Mesothelial cell of epicardium (in vitro differentiated cells): ENCODE measurements at regions not wholly inside any gene's neighbourhood (a gene's known extent, or its start where the extent isn't known, plus 50 kb on each side); places are given as distances from the start of the nearest gene placed in this dataset.
"Not testable (repeated sequence)": the region's sequence is repeated elsewhere in the genome, so short reads cannot be mapped to it uniquely, and the experiment has no call there.

Source experiments
- DNase-seq, 2 experiments: peaks; one replicate each; pipeline ENCODE4 v3.0.0; 2021; ENCODE audit warnings: low spot score in 2 of 2; ENCODE audit not compliant: unreplicated experiment in 2 of 2
- H3K27ac Mint-ChIP-seq: 2 replicates; pipeline ENCODE4 v1.8.0; 2021; ENCODE audit warnings: mixed read lengths
- H3K27me3 Mint-ChIP-seq: 2 replicates; pipeline ENCODE4 v1.8.0; 2021; ENCODE audit warnings: low read depth, mixed read lengths
- H3K36me3 Mint-ChIP-seq: 2 replicates; pipeline ENCODE4 v1.8.0; 2021; ENCODE audit warnings: mixed read lengths
- H3K4me1 Mint-ChIP-seq: 2 replicates; pipeline ENCODE4 v1.8.0; 2021; ENCODE audit warnings: mixed read lengths
- H3K4me3 Mint-ChIP-seq: 2 replicates; pipeline ENCODE4 v1.8.0; 2021; ENCODE audit warnings: mild to moderate bottlenecking, moderate library complexity, mixed read lengths
- H3K9me3 Mint-ChIP-seq: 2 replicates; pipeline ENCODE4 v1.8.0; 2021; ENCODE audit warnings: mixed read lengths
- TF ChIP-seq, protein P1 (sequence below): fragments of 200-600 bp; sonication (generic); IDR thresholded peaks from one replicate; pipeline ENCODE4 v1.5.0; 2021; ENCODE audit warnings: antibody characterized with exemption; ENCODE audit not compliant: unreplicated experiment

DNA sequence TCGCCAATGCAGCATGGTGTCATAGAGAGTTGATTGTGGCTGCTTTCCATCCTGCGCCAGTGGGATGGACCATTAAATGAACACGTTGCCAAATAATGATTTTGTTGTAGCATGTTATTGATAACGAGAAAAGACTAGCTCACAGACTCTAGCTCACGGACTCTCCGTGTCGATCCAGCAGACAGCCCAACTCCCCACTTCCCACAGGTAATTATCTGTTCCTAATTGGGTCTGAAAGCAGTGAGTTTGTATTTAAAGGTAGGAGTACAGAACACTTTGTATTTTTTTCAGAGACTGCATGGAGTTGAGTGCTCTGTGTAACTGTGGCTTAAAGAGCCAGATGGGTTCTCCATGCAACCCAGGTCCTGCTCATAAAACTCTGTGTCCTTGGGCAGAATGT is 1250.5 kb downstream of the TYW1 start:
- Mint-ChIP-seq H3K4me3 (no peak overlapping the region), H3K27ac (no peak overlapping the region), H3K27me3 (no peaks in the 10 kb centered on the region), H3K36me3 (no peaks in the 10 kb centered on the region), H3K4me1 (peaks cover 18% of the 10 kb centered on the region), H3K9me3 (peaks cover 17% of the 10 kb centered on the region)
- no peak for DNase-seq
- TF ChIP-seq, protein P1, sequence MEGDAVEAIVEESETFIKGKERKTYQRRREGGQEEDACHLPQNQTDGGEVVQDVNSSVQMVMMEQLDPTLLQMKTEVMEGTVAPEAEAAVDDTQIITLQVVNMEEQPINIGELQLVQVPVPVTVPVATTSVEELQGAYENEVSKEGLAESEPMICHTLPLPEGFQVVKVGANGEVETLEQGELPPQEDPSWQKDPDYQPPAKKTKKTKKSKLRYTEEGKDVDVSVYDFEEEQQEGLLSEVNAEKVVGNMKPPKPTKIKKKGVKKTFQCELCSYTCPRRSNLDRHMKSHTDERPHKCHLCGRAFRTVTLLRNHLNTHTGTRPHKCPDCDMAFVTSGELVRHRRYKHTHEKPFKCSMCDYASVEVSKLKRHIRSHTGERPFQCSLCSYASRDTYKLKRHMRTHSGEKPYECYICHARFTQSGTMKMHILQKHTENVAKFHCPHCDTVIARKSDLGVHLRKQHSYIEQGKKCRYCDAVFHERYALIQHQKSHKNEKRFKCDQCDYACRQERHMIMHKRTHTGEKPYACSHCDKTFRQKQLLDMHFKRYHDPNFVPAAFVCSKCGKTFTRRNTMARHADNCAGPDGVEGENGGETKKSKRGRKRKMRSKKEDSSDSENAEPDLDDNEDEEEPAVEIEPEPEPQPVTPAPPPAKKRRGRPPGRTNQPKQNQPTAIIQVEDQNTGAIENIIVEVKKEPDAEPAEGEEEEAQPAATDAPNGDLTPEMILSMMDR = no peak

DNA sequence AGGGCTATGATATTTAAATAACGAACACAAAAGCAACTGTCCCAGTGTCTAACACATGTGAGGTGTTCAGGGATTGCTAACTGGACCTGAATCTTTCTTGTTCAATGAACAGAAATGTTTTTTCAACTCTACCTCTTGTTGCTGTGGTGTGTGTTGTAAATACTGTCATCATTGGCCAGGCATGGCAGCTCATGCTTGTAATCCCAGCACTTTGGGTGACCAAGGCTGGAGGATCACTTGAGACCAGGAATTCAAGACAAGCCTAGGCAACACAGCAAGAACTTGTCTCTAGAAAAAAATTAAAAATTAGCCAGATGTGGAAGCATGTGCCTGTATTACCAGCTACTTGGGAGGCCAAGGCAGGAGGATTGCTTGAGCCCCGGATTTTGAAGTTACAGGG is 1250.9 kb downstream of the TYW1 start:
- no peak for DNase-seq
- Mint-ChIP-seq H3K4me1 (peaks cover 18% of the 10 kb centered on the region), H3K27ac (no peak overlapping the region), H3K36me3 (no peaks in the 10 kb centered on the region), H3K27me3 (no peaks in the 10 kb centered on the region), H3K4me3 (no peak overlapping the region), H3K9me3 (peaks cover 21% of the 10 kb centered on the region)
- TF ChIP-seq, protein P1 = no peak

DNA sequence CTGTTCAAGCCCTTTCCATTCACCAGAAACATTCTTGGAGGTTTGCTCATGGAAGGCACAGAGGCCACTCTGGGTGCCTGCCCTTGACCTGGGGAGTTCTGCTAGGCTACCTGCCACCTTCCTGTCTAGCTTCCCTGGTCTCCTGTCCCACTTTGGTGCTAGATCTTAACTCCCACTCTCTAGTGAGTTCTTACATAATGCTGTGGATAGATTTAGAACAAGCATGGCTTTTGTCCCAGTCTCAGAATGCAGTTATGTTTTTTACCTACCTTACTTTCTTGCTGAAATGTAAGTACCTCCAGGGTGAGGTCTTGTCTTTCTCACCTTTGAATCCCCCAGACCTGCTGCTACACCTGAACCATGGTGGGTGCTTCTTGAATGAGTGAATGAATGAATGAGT is 1252.3 kb downstream of the TYW1 start:
- H3K4me3 Mint-ChIP-seq = no peak overlapping the region
- no peaks in the 10 kb centered on the region for H3K36me3 Mint-ChIP-seq
- no peak for DNase-seq
- no peaks in the 10 kb centered on the region for H3K27me3 Mint-ChIP-seq
- H3K27ac Mint-ChIP-seq = no peak overlapping the region
- peaks cover 22% of the 10 kb centered on the region for H3K9me3 Mint-ChIP-seq
- TF ChIP-seq, protein P1 = no peak
- H3K4me1 Mint-ChIP-seq = peaks cover 18% of the 10 kb centered on the region

DNA sequence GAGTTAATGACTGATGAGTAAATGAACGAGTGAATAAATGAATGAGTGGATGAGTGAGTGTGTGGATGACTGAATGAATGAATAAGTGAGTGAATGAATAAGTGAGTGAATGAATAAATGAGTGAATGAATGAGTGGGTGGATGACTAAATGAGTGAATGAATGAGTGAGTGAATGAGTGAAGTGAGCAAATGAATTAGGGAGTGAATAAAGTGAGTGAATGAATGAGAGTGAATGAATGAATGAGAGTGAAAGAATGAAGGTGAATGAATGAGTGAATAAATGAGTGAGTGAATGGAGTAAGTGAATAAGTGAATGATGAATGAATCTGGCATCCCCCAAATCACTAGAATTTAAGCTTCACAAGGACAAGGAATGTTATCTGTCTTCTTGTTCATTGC is 1253.0 kb downstream of the TYW1 start:
- TF ChIP-seq, protein P1 = no peak
- Mint-ChIP-seq H3K27ac (no peak overlapping the region), H3K27me3 (peaks cover 4% of the 10 kb centered on the region), H3K9me3 (peaks cover 22% of the 10 kb centered on the region), H3K4me3 (no peak overlapping the region), H3K36me3 (no peaks in the 10 kb centered on the region), H3K4me1 (peaks cover 18% of the 10 kb centered on the region)
- DNase-seq = no peak

DNA sequence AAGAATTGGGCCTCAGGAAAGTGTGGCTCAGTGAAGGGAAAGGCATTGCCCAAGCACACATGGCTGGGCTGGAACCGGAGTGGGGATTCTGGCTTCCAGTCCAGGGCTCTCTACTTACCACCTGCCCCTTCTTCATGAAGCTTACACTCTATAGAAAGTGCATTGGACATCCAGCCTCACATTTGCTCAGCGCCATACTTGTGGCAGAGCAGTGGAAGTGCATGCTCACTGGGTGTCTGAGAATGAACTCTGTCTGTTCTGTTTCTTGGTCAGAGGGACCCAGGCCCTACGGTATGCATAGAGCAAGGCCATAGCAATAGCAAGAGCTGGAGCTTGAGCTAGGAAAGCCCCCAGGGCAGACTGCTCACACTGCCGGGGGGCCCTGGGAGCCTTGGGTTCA is 1253.5 kb downstream of the TYW1 start:
- Mint-ChIP-seq H3K27me3 (peaks cover 10% of the 10 kb centered on the region), H3K4me1 (peaks cover 14% of the 10 kb centered on the region), H3K4me3 (no peak overlapping the region), H3K36me3 (no peaks in the 10 kb centered on the region), H3K9me3 (peaks cover 22% of the 10 kb centered on the region), H3K27ac (no peak overlapping the region)
- TF ChIP-seq, protein P1 = no peak
- DNase-seq = no peak

DNA sequence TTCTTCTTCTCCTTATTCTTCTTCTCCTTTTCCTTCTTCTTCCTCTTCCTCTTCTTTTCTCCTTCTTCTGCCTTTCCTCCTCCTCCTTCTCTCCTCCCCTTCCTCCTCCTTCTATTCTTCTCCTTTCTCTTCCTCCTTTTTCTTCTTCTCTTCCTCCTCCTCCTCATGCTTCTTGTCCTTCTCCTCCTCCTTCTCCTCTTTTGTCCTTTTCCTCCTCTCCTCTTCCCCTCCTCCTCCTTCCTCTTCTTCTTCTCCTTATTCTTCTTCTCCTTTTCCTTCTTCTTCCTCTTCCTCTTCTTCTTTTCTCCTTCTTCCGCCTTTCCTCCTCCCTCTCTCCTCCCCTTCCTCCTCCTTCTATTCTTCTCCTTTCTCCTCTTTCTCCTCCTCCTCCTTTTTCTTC is 1258.2 kb downstream of the TYW1 start:
- Mint-ChIP-seq H3K9me3 (peaks cover 15% of the 10 kb centered on the region), H3K27me3 (peaks cover 29% of the 10 kb centered on the region)
- DNase-seq, H3K4me1 Mint-ChIP-seq, H3K27ac Mint-ChIP-seq, H3K36me3 Mint-ChIP-seq, H3K4me3 Mint-ChIP-seq: not testable (repeated sequence)
